Keratinocyte (primary cell): ENCODE measurements at regions not wholly inside any gene's neighbourhood (a gene's known extent, or its start where the extent isn't known, plus 50 kb on each side); places are given as distances from the start of the nearest gene placed in this dataset.

Source experiments
- DNase-seq: peaks from one replicate; pipeline ENCODE4 v3.0.0-alpha.2; 2011; ENCODE audit warnings: low read depth, missing footprints, low spot score
- FAIRE-seq: peaks from 2 replicates; lab custom pipeline; 2011; peaks lifted over from hg19 to GRCh38; lab: Jason Lieb, UNC
- H2AFZ ChIP-seq: 2 replicates; pipeline ENCODE4 v1.6.0; 2012; ENCODE audit warnings: low read length, control low read depth, inconsistent platforms; ENCODE audit not compliant: control insufficient read depth
- H3K27ac ChIP-seq: 2 replicates; pipeline ENCODE4 v1.5.1; 2011; ENCODE audit warnings: low read length; ENCODE audit not compliant: control insufficient read depth, insufficient read depth
- H3K27me3 ChIP-seq: 3 replicates; pipeline ENCODE4 v1.6.0; 2011; ENCODE audit warnings: low read length; ENCODE audit not compliant: control insufficient read depth, insufficient read depth; ENCODE audit errors: extremely low read depth
- H3K36me3 ChIP-seq, 2 experiments: 2 replicates in 1 of 2; 3 replicates in 1 of 2; pipeline ENCODE4 v1.5.1; 2011; ENCODE audit warnings: low read length in 2 of 2, mild to moderate bottlenecking in 1 of 2; ENCODE audit not compliant: control insufficient read depth in 2 of 2, insufficient read depth in 2 of 2; ENCODE audit errors: extremely low read depth in 1 of 2
- H3K4me1 ChIP-seq: 3 replicates; pipeline ENCODE4 v1.5.1; 2011; ENCODE audit warnings: low read length; ENCODE audit not compliant: control insufficient read depth, insufficient read depth; ENCODE audit errors: extremely low read depth
- H3K4me2 ChIP-seq: 3 replicates; pipeline ENCODE4 v1.6.0; 2011; ENCODE audit warnings: low read depth, low read length; ENCODE audit not compliant: control insufficient read depth, insufficient read depth; ENCODE audit errors: extremely low read depth
- H3K4me3 ChIP-seq, 3 experiments: fragments of 200-600 bp in 1 of 3; sonication (generic) in 1 of 3; 2 replicates in 2 of 3; 3 replicates in 1 of 3; pipeline ENCODE4 v1.5.1; 2011 to 2016; ENCODE audit warnings: low read length in 3 of 3, mild to moderate bottlenecking in 3 of 3, control low read depth in 2 of 3, inconsistent platforms in 1 of 3, low read depth in 1 of 3, mixed read lengths in 1 of 3, mixed run types in 1 of 3, moderate library complexity in 1 of 3; ENCODE audit not compliant: control insufficient read depth in 2 of 3, insufficient read depth in 2 of 3; ENCODE audit errors: extremely low read depth in 1 of 3
- H3K79me2 ChIP-seq: 2 replicates; pipeline ENCODE4 v1.6.0; 2012; ENCODE audit warnings: low read length; ENCODE audit not compliant: control insufficient read depth, insufficient read depth
- H3K9ac ChIP-seq: 3 replicates; pipeline ENCODE4 v1.6.0; 2011; ENCODE audit warnings: low read length; ENCODE audit not compliant: control insufficient read depth, insufficient read depth; ENCODE audit errors: extremely low read depth
- H3K9me1 ChIP-seq: 3 replicates; pipeline ENCODE4 v1.6.0; 2011; ENCODE audit warnings: low read length; ENCODE audit not compliant: control insufficient read depth, insufficient read depth; ENCODE audit errors: extremely low read depth
- H3K9me3 ChIP-seq: 2 replicates; pipeline ENCODE4 v1.5.1; 2012; ENCODE audit warnings: low read depth, low read length; ENCODE audit not compliant: control insufficient read depth
- H4K20me1 ChIP-seq: 3 replicates; pipeline ENCODE4 v1.6.0; 2011; ENCODE audit warnings: low read length; ENCODE audit not compliant: control insufficient read depth, insufficient read depth; ENCODE audit errors: extremely low read depth
- EZH2 ChIP-seq: IDR thresholded peaks from one replicate; pipeline ENCODE4 v1.6.1; 2012; ENCODE audit warnings: inconsistent platforms, mild to moderate bottlenecking, low read length, moderate library complexity
- dilution Hi-C: fragments of 300-500 bp; cut with MboI; formaldehyde crosslinking; loops from one replicate; pipeline ENCODE4 v1.7.0; 2020; ENCODE audit warnings: low sequenced_read_pairs; ENCODE audit not compliant: extremely low pct_ligation_motif_present
- TF ChIP-seq, protein P1 (sequence below), 3 experiments: IDR thresholded peaks in 1 of 3; conservative IDR thresholded peaks in 1 of 3; optimal IDR thresholded peaks in 1 of 3; 2 replicates in 2 of 3; 3 replicates in 1 of 3; pipeline versions ENCODE3 to v1.5.1; 2011; ENCODE audit warnings: low read length in 3 of 3, mild to moderate bottlenecking in 3 of 3, moderate library complexity in 2 of 3, control low read depth in 1 of 3, inconsistent platforms in 1 of 3; ENCODE audit not compliant: insufficient read depth in 2 of 3; ENCODE audit errors: extremely low read depth in 1 of 3

DNA sequence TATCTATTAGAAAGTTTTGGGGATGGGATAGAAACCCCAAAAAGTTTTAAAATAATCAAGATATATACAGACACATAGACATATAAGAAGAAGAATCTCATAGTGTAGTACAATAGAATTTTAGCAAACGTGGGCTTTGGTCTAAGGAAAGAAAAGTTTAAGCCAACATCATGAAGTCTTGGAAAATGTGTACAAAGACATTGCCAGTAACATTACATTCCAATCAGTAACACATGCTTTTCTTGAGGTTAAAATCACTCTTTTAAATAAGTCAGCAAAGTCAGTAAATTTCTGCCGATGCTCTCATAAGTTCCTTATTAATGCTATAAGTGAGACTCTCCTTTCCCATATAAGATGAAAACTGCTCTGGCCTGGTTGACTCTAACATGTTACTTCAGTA lies 201.1 kb upstream of the LRIG3 start:
- dilution Hi-C loops, result no loop called here
- Histone ChIP-seq H3K9ac (no peak overlapping the region), H3K9me3 (no peaks in the 10 kb centered on the region), H3K27ac (no peak overlapping the region), H3K36me3 (no peaks in the 10 kb centered on the region), H4K20me1 (no peaks in the 10 kb centered on the region), H3K27me3 (no peaks in the 10 kb centered on the region), H3K4me1 (no peaks in the 10 kb centered on the region), H3K4me3 (no peak overlapping the region), H3K9me1 (no peaks in the 10 kb centered on the region), H3K79me2 (no peaks in the 10 kb centered on the region), H3K4me2 (no peak overlapping the region), H2AFZ (no peak overlapping the region)
- no peak for DNase-seq
- no peak for FAIRE-seq
- TF ChIP-seq, protein P1, sequence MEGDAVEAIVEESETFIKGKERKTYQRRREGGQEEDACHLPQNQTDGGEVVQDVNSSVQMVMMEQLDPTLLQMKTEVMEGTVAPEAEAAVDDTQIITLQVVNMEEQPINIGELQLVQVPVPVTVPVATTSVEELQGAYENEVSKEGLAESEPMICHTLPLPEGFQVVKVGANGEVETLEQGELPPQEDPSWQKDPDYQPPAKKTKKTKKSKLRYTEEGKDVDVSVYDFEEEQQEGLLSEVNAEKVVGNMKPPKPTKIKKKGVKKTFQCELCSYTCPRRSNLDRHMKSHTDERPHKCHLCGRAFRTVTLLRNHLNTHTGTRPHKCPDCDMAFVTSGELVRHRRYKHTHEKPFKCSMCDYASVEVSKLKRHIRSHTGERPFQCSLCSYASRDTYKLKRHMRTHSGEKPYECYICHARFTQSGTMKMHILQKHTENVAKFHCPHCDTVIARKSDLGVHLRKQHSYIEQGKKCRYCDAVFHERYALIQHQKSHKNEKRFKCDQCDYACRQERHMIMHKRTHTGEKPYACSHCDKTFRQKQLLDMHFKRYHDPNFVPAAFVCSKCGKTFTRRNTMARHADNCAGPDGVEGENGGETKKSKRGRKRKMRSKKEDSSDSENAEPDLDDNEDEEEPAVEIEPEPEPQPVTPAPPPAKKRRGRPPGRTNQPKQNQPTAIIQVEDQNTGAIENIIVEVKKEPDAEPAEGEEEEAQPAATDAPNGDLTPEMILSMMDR (optimal IDR thresholded peaks at IDR 0.05 in 1 of 3, IDR thresholded peaks at IDR 0.05 in 1 of 3, conservative IDR thresholded peaks at IDR 0.05 in 1 of 3; ENCODE audit: extremely low read depth in 1 of 3, insufficient read depth in 2 of 3, low read length in 3 of 3), result no peak
- no peak for TF ChIP-seq EZH2

GRCh38 chr12:59119676-59120075 lies 199.4 kb upstream of the LRIG3 start:
- DNase-seq (no peak), FAIRE-seq (no peak)
- dilution Hi-C loops, result no loop called here

More at GRCh38 chr12:59119676-59120075, 199.4 kb upstream of the LRIG3 start:
- no peaks in the 10 kb centered on the region for H3K9me3 ChIP-seq
- no peak overlapping the region for H3K9ac ChIP-seq
- no peaks in the 10 kb centered on the region for H3K9me1 ChIP-seq
- H3K4me1 ChIP-seq, result no peaks in the 10 kb centered on the region
- no peaks in the 10 kb centered on the region for H4K20me1 ChIP-seq
- H3K27me3 ChIP-seq, result no peaks in the 10 kb centered on the region
- no peaks in the 10 kb centered on the region for H3K36me3 ChIP-seq
- H2AFZ ChIP-seq, result no peak overlapping the region
- H3K79me2 ChIP-seq, result no peaks in the 10 kb centered on the region
- no peak overlapping the region for H3K27ac ChIP-seq
- no peak overlapping the region for H3K4me3 ChIP-seq
- no peak for TF ChIP-seq EZH2
- TF ChIP-seq, protein P1 (optimal IDR thresholded peaks at IDR 0.05 in 1 of 3, IDR thresholded peaks at IDR 0.05 in 1 of 3, conservative IDR thresholded peaks at IDR 0.05 in 1 of 3; ENCODE audit: extremely low read depth in 1 of 3, insufficient read depth in 2 of 3, low read length in 3 of 3), result no peak
- no peak overlapping the region for H3K4me2 ChIP-seq
